GM19351 (cell line): ENCODE measurements at regions not wholly inside any gene's neighbourhood (a gene's known extent, or its start where the extent isn't known, plus 50 kb on each side); places are given as distances from the start of the nearest gene placed in this dataset.
A peak's percentile ranks its signal among the peaks of the same experiment; 100 is the strongest.
"Not testable (repeated sequence)": the region's sequence is repeated elsewhere in the genome, so short reads cannot be mapped to it uniquely, and the experiment has no call there.

Experiments used
- ATAC-seq: cut with Tn5 transposase; IDR thresholded peaks from one replicate; pipeline ENCODE4 v1.9.1; 2021; ENCODE audit warnings: mild to moderate bottlenecking, moderate library complexity; ENCODE audit not compliant: unreplicated experiment

DNA sequence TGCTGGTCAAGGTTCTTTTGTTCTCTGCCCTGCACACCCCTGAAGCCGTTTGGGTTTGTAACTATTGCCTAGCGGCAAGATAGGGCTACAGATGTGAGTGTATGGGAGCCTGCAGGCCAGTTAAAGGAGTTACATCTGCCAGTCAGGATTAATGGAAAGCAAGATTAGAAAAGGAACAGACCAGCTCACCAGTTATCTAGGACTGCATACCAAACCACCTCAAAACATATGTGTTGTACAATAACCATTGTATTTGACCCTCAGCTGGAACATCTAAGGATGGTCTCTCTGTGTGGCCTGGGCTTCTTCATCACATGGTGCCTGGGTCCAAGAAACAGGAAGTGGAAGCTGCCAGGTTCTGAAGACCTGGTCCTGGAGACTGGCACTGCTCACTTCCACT is 52.5 kb upstream of the FBXO28 start:
- ATAC-seq: no peak

DNA sequence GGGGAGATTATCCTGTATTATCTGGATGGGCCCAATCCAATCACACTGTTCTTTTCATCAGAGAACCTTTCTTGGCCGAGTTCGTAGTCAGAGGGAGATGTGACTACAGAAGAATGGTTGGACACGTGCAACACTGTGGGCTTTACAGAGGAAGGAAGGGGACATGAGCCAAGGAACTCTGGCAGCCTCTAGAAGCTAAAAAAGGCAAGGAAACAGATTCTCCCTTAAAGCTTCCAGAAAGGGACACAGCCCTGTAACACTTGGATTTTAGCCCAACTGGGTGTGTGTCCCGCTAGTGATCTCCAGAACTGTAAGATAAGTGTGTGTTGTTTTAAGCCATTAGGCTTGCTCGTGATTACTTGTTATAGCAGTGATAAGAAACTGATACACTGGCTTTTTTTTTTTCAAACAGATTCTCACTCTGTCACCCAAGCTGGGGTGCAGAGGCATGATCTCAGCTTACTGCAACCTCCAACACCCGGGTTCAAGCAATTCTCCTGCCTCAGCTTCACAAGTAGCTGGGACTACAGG is 53.9 kb upstream of the FBXO28 start:
- no peak for ATAC-seq

DNA sequence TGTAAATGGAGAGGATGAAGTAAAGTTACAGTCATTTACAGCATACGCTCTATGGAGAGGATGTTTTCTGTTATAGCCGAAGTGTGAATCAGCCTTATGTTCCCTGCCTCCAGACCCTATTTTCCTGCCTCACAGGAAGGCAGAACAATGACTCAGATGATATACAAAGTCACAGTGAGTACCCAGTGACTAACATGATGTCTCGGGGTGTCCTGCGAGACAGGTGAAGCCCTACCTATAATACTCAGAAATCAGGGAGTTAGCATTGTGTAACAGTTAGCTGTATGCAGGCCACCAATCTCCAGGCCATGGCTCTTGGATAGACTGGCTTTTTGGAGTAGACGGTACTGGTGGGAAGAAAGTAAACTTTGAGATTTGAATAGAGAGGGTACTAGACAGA is 55.6 kb upstream of the FBXO28 start:
- ATAC-seq: no peak

DNA sequence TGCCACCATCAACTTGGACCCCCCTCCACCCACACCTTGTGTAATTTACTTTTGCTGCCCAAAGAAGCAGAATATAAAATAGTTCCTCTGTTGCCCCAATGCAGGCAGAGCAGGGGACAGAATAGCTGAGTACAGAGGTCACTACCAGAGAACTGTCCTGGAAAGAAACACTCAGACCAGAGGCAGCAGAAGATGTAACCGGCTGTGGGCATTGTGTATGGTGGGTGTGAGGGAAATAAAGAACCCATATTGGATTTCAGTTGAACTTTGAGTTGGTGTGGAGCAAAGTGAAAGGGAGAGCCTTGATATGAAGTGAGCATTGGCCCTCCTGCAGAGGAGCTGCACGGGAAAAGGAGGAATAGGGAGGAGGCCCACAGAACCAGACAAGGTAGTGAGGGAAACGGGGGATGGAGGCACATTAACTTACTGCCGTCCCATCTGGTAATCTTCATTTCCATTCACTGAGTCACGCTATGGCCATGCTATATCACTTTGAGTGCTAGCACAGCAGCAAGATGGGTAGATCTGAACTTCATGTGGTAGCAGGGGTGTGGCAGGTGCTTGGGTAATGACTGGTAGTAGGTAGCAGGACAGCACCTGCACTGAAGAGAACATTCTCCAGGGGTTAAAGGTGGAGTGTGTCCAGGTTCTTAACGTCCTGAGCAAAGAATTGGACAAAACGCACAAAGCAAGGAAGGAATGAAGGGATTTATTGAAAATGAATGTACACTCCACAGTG is 56.3 kb upstream of the FBXO28 start:
- no peak for ATAC-seq

DNA sequence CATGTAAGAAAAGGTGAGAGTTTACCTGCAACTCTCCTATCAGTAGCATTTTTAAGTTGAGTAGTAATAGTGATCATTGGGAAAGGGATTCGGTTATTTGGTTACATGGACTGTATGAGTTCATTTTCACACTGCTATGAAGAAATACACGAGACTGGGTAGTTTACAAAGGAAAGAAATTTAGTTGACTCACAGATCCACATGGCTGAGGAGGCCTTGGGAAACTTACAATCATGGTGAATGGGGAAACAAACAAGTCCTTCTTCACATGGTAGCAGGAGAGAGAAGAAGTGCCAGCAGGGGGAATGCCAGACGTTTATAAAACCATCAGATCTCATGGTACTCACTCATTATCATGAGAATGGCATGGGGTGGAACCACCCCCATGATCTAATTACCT is 59.3 kb upstream of the FBXO28 start:
- no peak for ATAC-seq

DNA sequence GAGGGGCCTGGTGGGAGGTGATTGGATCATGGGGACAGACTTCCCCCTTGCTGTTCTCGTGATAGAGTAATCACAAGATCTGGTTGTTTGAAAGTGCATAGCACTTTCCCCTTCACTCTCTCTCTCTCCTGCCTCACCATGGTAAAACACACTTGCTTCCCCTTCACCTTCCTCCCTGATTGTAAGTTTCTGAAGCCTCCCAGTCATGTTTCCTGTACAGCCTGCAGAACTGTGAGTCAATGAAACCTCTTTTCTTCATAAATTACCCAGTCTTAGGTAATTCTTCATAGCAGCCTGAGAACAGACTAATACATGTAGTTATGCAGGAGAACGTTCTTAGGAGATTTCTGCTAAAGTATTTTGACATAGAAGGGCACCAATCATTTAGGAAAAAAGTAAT is 59.9 kb upstream of the FBXO28 start:
- ATAC-seq: no peak

DNA sequence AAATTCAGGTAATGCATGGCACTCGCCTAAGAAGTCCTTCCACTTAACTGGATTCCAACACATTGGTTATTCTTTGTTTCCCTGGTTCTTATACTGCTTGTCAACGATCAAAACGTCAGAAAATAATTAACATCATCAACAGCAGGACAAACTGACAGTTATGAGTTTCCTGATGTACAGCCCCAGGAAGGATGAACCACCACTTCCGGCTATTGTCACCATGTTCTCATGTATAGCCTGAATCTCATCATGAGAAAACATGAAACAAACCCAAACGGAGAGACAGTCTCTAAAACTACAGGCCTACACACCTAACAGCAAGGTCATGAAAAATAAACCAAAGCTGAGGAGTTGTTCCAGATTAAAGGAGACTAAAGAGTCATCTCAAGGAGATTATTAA is 60.5 kb upstream of the FBXO28 start:
- ATAC-seq: no peak

DNA sequence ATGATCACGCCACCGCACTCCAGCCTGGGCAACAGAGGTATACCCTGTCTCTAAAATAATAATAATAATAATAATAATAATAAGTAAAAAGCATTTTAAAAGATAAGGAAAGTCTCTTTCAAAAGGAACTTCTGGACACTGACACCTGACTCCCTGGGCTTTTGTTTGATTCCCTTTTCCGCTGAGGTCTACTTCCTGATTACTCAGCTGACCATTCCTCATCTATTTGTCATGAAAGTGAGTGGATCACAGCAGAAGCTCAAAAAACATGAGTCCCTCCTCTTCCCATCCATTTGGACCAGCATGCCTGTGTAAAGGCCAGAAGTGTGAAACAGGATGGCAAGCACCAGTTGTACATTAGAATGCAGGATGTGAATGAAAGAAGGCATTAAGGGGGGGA is 61.1 kb upstream of the FBXO28 start:
- ATAC-seq: no peak

DNA sequence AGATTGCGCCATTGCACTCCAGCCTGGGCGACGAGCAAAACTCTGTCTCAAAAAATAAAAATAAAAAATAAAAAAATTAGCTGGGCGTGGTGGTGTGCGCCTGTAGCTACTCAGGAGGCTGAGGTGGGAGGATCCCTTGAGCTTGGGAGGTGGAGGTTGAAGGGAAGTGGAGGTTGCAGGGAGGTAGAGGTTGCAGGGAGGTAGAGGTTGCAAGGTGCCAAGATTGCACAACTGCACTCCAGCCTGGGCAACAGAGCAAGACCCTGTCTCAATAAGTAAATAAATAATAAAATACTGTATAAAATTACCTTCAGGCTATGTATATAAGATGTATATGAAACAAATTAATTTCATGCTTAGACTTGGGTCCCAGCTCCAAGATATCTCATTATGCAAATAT is 62.1 kb upstream of the FBXO28 start:
- not testable (repeated sequence) for ATAC-seq

DNA sequence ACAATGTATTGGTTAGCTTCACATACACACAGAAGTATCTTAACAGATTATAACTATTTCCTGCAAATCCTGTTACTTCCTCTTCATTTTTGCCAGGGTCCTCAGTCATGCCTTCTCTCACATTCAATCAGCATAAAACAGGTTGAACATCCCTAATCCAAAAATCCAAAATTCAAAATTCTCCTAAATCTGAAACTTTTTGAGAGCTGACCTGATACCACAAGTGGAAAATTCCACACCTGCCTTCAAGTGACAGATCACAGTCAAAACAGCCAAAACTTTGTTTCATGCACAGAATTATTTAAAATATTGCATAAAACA is 62.9 kb upstream of the FBXO28 start:
- no peak for ATAC-seq

DNA sequence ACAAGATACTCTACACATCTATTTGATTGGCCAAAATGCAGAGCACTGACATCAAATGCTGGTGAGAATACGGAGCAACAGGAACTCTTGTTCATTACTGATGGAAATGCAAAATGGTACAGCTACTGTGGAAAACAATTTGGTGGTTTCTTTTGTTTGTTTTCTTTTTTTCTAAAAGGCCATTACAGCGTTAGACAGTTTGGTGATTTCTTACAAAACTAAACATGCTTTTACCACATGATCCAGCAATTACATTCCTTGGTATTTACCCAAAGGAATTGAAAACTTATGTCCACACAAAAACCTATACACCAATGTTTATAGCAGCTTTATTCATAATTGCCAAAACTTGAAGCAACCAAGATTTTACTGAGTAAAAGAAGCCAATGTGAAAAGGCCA is 66.4 kb upstream of the FBXO28 start:
- ATAC-seq: no peak

DNA sequence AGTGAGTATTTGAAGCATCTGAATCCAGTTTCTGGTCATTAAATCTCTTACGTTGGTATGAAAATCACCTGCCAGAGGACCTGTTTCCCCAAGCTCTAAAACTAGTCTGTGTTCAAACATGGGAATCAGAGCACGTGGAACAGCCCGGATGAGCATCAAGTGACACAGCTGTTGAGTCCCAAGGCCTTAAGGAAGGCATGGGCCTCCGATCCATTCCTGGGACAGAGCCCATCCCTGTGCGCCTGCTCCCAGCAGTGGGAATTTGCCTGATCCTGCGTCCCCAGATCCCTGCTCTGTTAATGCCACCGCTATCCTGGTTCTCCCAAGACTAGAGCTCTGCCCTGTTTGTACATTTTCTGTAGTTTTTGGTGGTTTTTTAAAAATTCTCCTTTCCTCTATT is 68.4 kb upstream of the FBXO28 start:
- no peak for ATAC-seq

DNA sequence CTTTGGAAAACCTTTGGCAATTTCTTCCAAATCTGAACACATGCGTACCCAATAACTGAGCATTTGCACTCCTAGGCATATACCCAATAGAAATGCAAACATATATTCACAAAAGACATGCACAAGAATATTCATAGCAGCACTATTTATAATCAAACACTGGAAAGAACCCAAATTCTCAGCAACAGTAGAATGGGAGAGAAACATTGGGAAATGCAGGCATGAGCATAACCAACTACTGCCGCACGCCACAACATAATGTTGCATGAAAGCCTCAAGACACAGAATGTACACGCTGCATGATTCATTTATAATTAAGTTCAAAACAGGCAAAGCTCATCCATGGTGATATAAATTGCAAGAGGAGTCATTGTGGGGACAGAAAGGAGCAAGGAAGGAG is 69.5 kb upstream of the FBXO28 start:
- no peak for ATAC-seq

DNA sequence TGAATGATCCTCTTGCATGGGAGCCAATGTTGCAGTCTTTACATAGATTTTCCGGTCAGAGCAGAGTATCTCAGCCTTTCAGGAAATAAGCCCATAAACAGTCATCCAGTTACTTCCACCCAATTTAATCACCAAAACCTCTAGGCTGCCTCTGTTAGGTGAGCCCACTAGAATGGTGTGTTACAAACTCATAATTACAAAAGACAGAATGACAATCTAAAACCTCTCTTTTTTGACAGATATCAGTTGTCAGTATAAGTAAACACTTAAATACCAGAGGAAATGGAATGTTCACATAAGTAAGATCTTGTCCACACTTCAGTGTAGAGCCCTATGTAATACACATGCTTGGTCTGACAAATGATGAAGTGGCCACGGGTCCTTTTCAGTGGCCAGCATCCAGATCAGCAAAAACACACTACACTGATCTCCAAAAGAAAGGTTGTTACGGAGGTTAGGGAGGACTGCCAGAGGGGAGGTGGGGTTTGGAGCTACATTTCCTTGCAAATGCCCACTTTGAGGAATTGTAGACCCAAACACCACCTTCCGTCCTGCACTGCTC is 71.3 kb upstream of the FBXO28 start:
- peak; percentile 50 for ATAC-seq

DNA sequence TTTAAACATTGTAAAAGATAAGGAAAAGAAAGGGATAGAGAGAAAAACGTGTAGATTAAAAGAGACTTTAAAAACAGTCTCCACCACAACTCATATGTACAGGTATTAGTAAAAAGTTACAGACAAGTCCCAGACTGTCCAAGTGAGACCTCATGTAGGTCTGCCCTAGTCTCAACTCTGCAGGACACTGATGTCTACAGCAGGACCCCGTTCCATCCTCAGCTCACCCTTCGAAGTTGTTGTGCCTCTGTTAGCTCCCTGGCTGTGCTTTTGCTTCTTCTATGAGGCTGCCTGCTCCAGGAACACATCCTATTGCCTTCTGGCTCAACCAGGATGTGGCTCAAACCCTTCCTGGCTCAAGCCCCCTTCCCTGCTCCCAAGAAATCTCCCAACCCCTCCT is 72.9 kb upstream of the FBXO28 start:
- no peak for ATAC-seq

DNA sequence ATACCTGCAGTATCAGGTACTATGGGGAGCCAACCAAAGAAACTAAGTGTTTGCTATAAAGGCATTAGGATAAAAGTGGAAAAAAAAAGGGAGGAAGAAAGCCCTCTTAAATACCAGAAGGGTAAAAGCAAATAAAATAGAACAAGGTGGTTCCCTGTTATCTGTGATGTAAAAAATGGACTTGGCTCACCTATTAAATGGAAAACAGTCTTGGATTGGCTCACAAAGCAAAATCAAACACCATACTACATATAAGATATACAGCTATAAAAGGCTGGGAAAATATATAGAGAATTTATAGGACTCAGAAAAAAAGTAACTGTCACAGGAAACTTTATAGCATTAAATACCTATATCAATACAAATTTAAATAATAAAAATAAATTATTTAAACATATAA is 73.5 kb upstream of the FBXO28 start:
- not testable (repeated sequence) for ATAC-seq

DNA sequence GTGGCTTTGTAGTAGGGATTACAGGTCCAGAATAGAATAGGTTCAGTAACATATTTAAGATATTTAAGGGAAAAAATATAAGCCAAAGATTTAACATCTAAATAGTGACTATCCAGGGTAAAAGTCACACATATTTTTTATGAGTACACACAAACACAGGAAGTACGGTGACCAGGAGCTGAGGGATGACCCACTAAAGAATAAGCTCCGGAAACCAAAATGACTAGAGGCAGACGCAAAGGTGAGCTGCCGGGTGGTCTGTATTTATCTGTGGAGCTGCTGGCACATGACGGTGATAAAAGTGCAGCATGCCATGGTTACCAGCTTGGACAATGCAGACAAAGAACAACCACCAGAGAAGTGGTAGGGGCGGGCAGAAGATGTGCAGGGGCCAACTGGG is 73.9 kb upstream of the FBXO28 start:
- ATAC-seq: not testable (repeated sequence)

DNA sequence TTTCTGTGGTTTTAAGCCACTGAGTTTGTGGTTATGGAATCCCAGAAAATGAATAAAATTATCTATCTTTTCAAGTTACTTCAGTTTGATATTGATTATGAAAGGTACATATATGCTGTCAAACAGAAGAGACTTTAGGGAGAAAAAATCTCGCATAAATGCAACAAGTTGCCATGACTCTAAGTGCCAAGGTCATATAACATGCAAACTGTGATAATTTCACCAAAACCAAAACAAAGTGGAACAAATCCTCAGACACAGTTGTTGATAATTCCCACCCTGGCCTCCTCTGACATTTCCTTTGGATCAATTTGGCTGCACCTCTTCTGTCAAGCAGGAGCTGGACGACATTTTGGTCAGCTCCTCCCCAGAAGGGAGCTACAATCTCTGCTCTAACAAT is 75.1 kb upstream of the FBXO28 start:
- ATAC-seq: not testable (repeated sequence)

DNA sequence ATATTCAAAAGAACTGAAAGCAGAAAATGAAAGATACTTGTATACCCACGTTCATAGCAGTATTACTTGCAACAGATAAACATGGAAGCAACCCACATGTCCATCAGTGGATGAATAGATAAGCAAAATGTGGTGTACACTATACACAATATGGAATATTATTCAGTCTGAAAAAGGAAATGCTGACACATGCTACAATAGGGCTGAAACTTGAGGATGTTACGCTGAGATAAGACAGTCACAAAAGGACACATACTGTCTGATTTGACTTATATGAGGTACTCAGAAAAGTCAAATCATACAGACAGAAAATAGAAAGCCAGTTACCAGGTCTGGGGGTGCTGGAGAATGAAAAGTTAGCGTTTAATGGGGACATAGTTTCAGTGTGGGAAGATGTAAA is 76.5 kb upstream of the FBXO28 start:
- not testable (repeated sequence) for ATAC-seq

DNA sequence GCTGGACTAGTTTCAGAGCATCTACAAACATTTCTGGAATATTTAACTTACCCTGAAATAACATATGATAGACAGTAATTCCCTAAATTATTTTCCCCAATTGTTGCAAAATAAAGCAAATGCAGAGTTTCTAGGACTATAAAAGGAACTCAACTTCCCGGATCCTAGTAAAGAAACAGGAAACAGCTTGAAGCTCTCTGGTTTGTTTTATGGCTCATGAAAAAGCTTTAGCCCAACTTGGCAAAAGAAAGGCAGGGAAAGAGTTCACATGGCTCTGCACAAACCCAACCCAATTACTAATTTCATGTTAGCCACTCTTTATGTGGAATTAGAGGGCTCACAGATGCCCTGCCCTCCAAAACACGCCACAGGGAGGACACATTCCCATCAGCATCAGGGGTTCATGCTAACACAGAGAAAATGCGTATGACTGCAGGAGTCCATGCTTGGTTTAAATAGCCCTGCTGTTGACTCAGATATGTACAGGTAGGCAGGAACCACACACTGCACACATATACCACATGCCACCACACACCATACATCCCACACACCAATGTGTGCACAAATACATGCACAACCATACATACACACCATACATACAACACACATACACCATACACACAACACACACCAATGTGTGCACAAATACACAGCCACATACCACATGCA is 81.2 kb upstream of the FBXO28 start:
- not testable (repeated sequence) for ATAC-seq

DNA sequence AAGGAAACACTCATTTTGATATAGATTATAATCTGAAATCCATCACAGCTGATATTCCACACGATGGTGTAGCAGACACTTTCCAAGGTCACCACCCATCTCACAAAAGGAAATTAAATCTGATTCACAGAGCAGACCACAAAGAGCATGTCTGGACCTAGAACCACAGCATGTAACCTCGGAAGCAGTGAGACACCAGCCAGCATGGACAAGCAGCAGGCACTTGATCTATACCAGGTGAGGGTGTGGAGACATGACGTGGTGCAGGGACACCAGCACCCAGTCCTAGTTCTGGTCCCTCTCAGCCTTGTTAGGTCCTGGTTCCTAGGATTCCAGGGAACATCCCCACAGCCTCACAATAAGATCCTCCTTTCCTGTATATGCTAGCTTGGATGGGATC is 81.9 kb upstream of the FBXO28 start:
- not testable (repeated sequence) for ATAC-seq

DNA sequence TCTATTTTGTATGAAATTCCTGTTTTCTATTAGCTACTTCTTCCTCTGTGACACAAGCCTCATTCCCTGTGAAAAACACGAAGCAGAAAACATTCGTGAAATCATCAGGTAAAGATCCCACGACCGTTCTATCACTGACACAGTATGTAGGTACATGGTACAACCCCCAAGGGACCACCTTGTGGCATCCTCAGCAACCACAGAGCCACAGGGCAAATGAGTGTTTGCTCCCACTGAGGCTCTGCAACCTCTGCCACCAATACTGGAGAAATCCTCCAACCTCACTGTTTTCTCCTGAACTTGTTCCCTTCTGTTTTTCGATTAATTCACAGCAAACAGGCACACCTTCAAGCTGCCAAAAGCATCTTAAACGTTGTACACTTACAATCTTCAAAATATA is 83.7 kb upstream of the FBXO28 start:
- not testable (repeated sequence) for ATAC-seq
